Liver (tissue), 3 donors: ENCODE measurements at regions not wholly inside any gene's neighbourhood (a gene's known extent, or its start where the extent isn't known, plus 50 kb on each side); places are given as distances from the start of the nearest gene placed in this dataset.

Experiments used
- ATF3 ChIP-seq: IDR thresholded peaks from 2 replicates; pipeline ENCODE4 v1.6.1; 2016; ENCODE audit warnings: antibody characterized with exemption
- CTCF ChIP-seq: fragments of 150-350 bp; IDR thresholded peaks from 2 replicates; pipeline ENCODE4 v1.5.1; 2017; ENCODE audit warnings: improper control_type of control experiment, low read depth, low read length; ENCODE audit not compliant: missing input control
- FOXA1 ChIP-seq: IDR thresholded peaks from 2 replicates; pipeline ENCODE4 v1.6.1; 2016; ENCODE audit warnings: antibody characterized with exemption
- FOXA2 ChIP-seq: IDR thresholded peaks from 2 replicates; pipeline ENCODE4 v1.6.1; 2016; ENCODE audit warnings: antibody characterized with exemption
- GABPA ChIP-seq, 2 donors: IDR thresholded peaks in 1 of 2; conservative IDR thresholded peaks in 1 of 2; 2 replicates each; pipeline ENCODE4 v1.6.1; 2016; ENCODE audit warnings: antibody characterized with exemption in 2 of 2, mild to moderate bottlenecking in 1 of 2, moderate library complexity in 1 of 2
- JUND ChIP-seq, 2 donors: IDR thresholded peaks; 2 replicates each; pipeline ENCODE4 v1.6.1; 2016; ENCODE audit warnings: antibody characterized with exemption in 2 of 2
- NR2F2 ChIP-seq: IDR thresholded peaks from 2 replicates; pipeline ENCODE4 v1.6.1; 2016; ENCODE audit warnings: antibody characterized with exemption
- RAD21 ChIP-seq, 2 donors: IDR thresholded peaks; 2 replicates each; pipeline ENCODE4 v1.6.1; 2016; ENCODE audit warnings: antibody characterized with exemption in 2 of 2, mild to moderate bottlenecking in 2 of 2
- REST ChIP-seq: IDR thresholded peaks from 2 replicates; pipeline ENCODE4 v1.6.1; 2016; ENCODE audit warnings: antibody characterized with exemption, mild to moderate bottlenecking
- TAF1 ChIP-seq: conservative IDR thresholded peaks from 2 replicates; pipeline ENCODE4 v1.6.1; 2016; ENCODE audit warnings: antibody characterized with exemption, mild to moderate bottlenecking
- YY1 ChIP-seq: IDR thresholded peaks from 2 replicates; pipeline ENCODE4 v1.6.1; 2016; ENCODE audit warnings: antibody characterized with exemption, mild to moderate bottlenecking
- ZBTB33 ChIP-seq: IDR thresholded peaks from 2 replicates; pipeline ENCODE4 v1.6.1; 2016; ENCODE audit warnings: antibody characterized with exemption
- donor health status: healthy.
- donor health status: healthy.

GRCh38 chr14:34075826-34076225, 125.0 kb upstream of the EGLN3 start:
- TF ChIP-seq CTCF, result no peak
- no peak for TF ChIP-seq REST
- TF ChIP-seq JUND (IDR thresholded peaks at IDR 0.05), result no peak
- no peak for TF ChIP-seq YY1
- no peak for TF ChIP-seq GABPA (IDR thresholded peaks at IDR 0.05 in 1 of 2, conservative IDR thresholded peaks at IDR 0.05 in 1 of 2)
- no peak for TF ChIP-seq RAD21 (IDR thresholded peaks at IDR 0.05)
- TF ChIP-seq NR2F2, result no peak
- TF ChIP-seq FOXA2, result no peak
- no peak for TF ChIP-seq TAF1
- TF ChIP-seq ZBTB33, result no peak
- no peak for TF ChIP-seq FOXA1
- TF ChIP-seq ATF3, result no peak
